Hepatocyte (in vitro differentiated cells): ENCODE measurements at regions not wholly inside any gene's neighbourhood (a gene's known extent, or its start where the extent isn't known, plus 50 kb on each side); places are given as distances from the start of the nearest gene placed in this dataset.

Source experiments
- DNase-seq: peaks from one replicate; pipeline ENCODE4 v3.0.0-alpha.2; 2016; ENCODE audit warnings: low spot score
- H2AFZ ChIP-seq: fragments of 200-600 bp; sonication (generic); 2 replicates; pipeline ENCODE4 v1.6.0; 2016; ENCODE audit warnings: antibody characterized with exemption, mild to moderate bottlenecking
- H3K27ac ChIP-seq: fragments of 200-600 bp; sonication (generic); 2 replicates; pipeline ENCODE4 v1.5.1; 2016; ENCODE audit warnings: mild to moderate bottlenecking
- H3K27me3 ChIP-seq: fragments of 200-600 bp; sonication (generic); 2 replicates; pipeline ENCODE4 v1.6.1; 2016
- H3K36me3 ChIP-seq: fragments of 200-600 bp; sonication (generic); replicated peaks from 2 replicates; pipeline ENCODE4 v1.5.1; 2016; ENCODE audit warnings: low read depth; ENCODE audit not compliant: insufficient read depth
- H3K4me1 ChIP-seq: fragments of 200-600 bp; sonication (generic); 2 replicates; pipeline ENCODE4 v1.5.1; 2016; ENCODE audit warnings: mild to moderate bottlenecking, moderate library complexity; ENCODE audit not compliant: insufficient read depth
- H3K4me2 ChIP-seq: fragments of 200-600 bp; sonication (generic); 2 replicates; pipeline ENCODE4 v1.6.0; 2016
- H3K4me3 ChIP-seq: fragments of 200-600 bp; sonication (generic); 2 replicates; pipeline ENCODE4 v1.5.1; 2016; ENCODE audit warnings: mild to moderate bottlenecking
- H3K79me2 ChIP-seq: fragments of 200-600 bp; sonication (generic); 2 replicates; pipeline ENCODE4 v1.6.0; 2017; ENCODE audit warnings: mild to moderate bottlenecking
- H3K9me2 ChIP-seq: fragments of 200-600 bp; sonication (generic); replicated peaks from 2 replicates; pipeline ENCODE4 v1.6.0; 2017; ENCODE audit warnings: mild to moderate bottlenecking; ENCODE audit not compliant: insufficient read depth
- H3K9me3 ChIP-seq: fragments of 200-600 bp; sonication (generic); 2 replicates; pipeline ENCODE4 v1.5.1; 2016; ENCODE audit warnings: low read depth, mild to moderate bottlenecking
- H4K20me1 ChIP-seq: fragments of 200-600 bp; sonication (generic); 2 replicates; pipeline ENCODE4 v1.6.0; 2016; ENCODE audit warnings: mild to moderate bottlenecking; ENCODE audit not compliant: insufficient read depth, poor library complexity, severe bottlenecking
- CTCF ChIP-seq: fragments of 200-600 bp; sonication (generic); IDR thresholded peaks from 2 replicates; pipeline ENCODE4 v1.5.1; 2016; ENCODE audit warnings: antibody characterized with exemption, mild to moderate bottlenecking; ENCODE audit not compliant: poor library complexity
- EZH2 ChIP-seq: fragments of 200-600 bp; sonication (generic); IDR thresholded peaks from 2 replicates; pipeline ENCODE4 v1.6.1; 2016; ENCODE audit warnings: antibody characterized with exemption, mild to moderate bottlenecking, borderline replicate concordance
- EZH2phosphoT487 ChIP-seq: fragments of 200-600 bp; sonication (generic); IDR thresholded peaks from one replicate; pipeline ENCODE4 v1.6.1; 2018; ENCODE audit warnings: antibody characterized with exemption, mild to moderate bottlenecking, low read depth, moderate library complexity; ENCODE audit not compliant: unreplicated experiment, severe bottlenecking
- WGBS: methylation state at CpG from one replicate; pipeline ENCODE4 v1.1.6; 2016; ENCODE audit warnings: low lambda C conversion rate; ENCODE audit errors: missing lambda C conversion rate; 5-methylcytosine and 5-hydroxymethylcytosine counted together

GRCh38 chr18:34494359-34494696 lies 215.8 kb upstream of the DTNA start:
- Histone ChIP-seq H3K36me3 (no peaks in the 10 kb centered on the region), H3K4me2 (peak overlapping the region; percentile 92), H3K79me2 (no peaks in the 10 kb centered on the region), H4K20me1 (no peaks in the 10 kb centered on the region), H3K9me3 (no peaks in the 10 kb centered on the region), H3K27ac (no peak overlapping the region), H3K9me2 (no peaks in the 10 kb centered on the region), H2AFZ (peak overlapping the region; percentile 67), H3K4me3 (peak overlapping the region; percentile 48), H3K27me3 (peaks cover 53% of the 10 kb centered on the region), H3K4me1 (no peaks in the 10 kb centered on the region)
- DNase-seq: no peak
- 3% methylated on average over 14 of the region's 16 CpGs for WGBS
- TF ChIP-seq CTCF (no peak), EZH2 (no peak), EZH2phosphoT487 (no peak)

GRCh38 chr18:34495506-34495905 lies 214.6 kb upstream of the DTNA start:
- no peak for TF ChIP-seq EZH2phosphoT487
- no peak for TF ChIP-seq CTCF
- TF ChIP-seq EZH2: no peak
- no peaks in the 10 kb centered on the region for H3K9me2 ChIP-seq
- peaks cover 50% of the 10 kb centered on the region for H3K27me3 ChIP-seq
- peak overlapping the region; percentile 92 for H3K4me2 ChIP-seq
- no peak for DNase-seq
- no peaks in the 10 kb centered on the region for H3K4me1 ChIP-seq
- no peaks in the 10 kb centered on the region for H3K79me2 ChIP-seq
- H4K20me1 ChIP-seq: no peaks in the 10 kb centered on the region
- H3K27ac ChIP-seq: no peak overlapping the region
- 63% methylated on average over 6 of the region's 6 CpGs for WGBS
- no peak overlapping the region for H3K4me3 ChIP-seq
- H2AFZ ChIP-seq: no peak overlapping the region
- H3K9me3 ChIP-seq: no peaks in the 10 kb centered on the region
- H3K36me3 ChIP-seq: no peaks in the 10 kb centered on the region

GRCh38 chr18:34501553-34501952 lies 208.5 kb upstream of the DTNA start:
- peaks cover 12% of the 10 kb centered on the region for H3K27me3 ChIP-seq
- H3K27ac ChIP-seq: no peak overlapping the region
- TF ChIP-seq CTCF: no peak
- no peak for TF ChIP-seq EZH2phosphoT487
- TF ChIP-seq EZH2: no peak
- WGBS: 75% methylated on average over 4 of the region's 4 CpGs
- H3K9me2 ChIP-seq: no peaks in the 10 kb centered on the region
- no peak overlapping the region for H2AFZ ChIP-seq
- no peaks in the 10 kb centered on the region for H3K4me1 ChIP-seq
- no peaks in the 10 kb centered on the region for H4K20me1 ChIP-seq
- no peak overlapping the region for H3K4me3 ChIP-seq
- H3K4me2 ChIP-seq: no peak overlapping the region
- no peak for DNase-seq
- no peaks in the 10 kb centered on the region for H3K9me3 ChIP-seq
- H3K79me2 ChIP-seq: peaks cover 4% of the 10 kb centered on the region
- H3K36me3 ChIP-seq: no peaks in the 10 kb centered on the region

GRCh38 chr18:34506198-34506597 lies 203.9 kb upstream of the DTNA start:
- no peaks in the 10 kb centered on the region for H3K9me2 ChIP-seq
- H3K4me1 ChIP-seq: no peaks in the 10 kb centered on the region
- WGBS: 75% methylated on average over 1 of the region's 1 CpG

More at GRCh38 chr18:34506198-34506597, 203.9 kb upstream of the DTNA start:
- H3K9me3 ChIP-seq: no peaks in the 10 kb centered on the region
- H4K20me1 ChIP-seq: no peaks in the 10 kb centered on the region
- no peak overlapping the region for H2AFZ ChIP-seq
- H3K27ac ChIP-seq: no peak overlapping the region
- TF ChIP-seq EZH2phosphoT487 (no peak), EZH2 (no peak), CTCF (no peak)
- H3K27me3 ChIP-seq: no peaks in the 10 kb centered on the region
- no peak overlapping the region for H3K4me2 ChIP-seq
- H3K36me3 ChIP-seq: no peaks in the 10 kb centered on the region
- H3K4me3 ChIP-seq: no peak overlapping the region
- peaks cover 4% of the 10 kb centered on the region for H3K79me2 ChIP-seq
- no peak for DNase-seq
